ENCODE measurements at regions not wholly inside any gene's neighbourhood (a gene's known extent, or its start where the extent isn't known, plus 50 kb on each side); places are given as distances from the start of the nearest gene placed in this dataset.
"Not testable (repeated sequence)": the region's sequence is repeated elsewhere in the genome, so short reads cannot be mapped to it uniquely, and the experiment has no call there.

- Mint-ChIP-seq H3K36me3 (ENCODE audit: insufficient read depth in 2 of 2) (no peaks in the 10 kb centered on the region), H3K4me3 (no peak overlapping the region), H3K4me1 (ENCODE audit: low read depth) (no peaks in the 10 kb centered on the region), H3K9me3 (peaks cover 10 to 14% of the 10 kb centered on the region in 2 donors), H3K27ac (no peak overlapping the region), H3K27me3 (ENCODE audit: low read depth) (no peaks in the 10 kb centered on the region)
- no peak for ATAC-seq (replicated peaks in 1 of 2)
- DNase-seq, result no peak
These were observed 285.4 kb upstream of the SPHKAP start for GRCh38 chr2:228466851-228467250.

GRCh38 chr2:228465408-228465807, 283.9 kb upstream of the SPHKAP start:
- H3K27ac Mint-ChIP-seq, result no peak overlapping the region
- no peak for DNase-seq
- H3K4me1 Mint-ChIP-seq (ENCODE audit: low read depth), result no peaks in the 10 kb centered on the region
- no peak overlapping the region for H3K4me3 Mint-ChIP-seq
- no peaks in the 10 kb centered on the region for H3K27me3 Mint-ChIP-seq (ENCODE audit: low read depth)
- no peaks in the 10 kb centered on the region for H3K36me3 Mint-ChIP-seq (ENCODE audit: insufficient read depth in 2 of 2)
- peaks cover 4 to 16% of the 10 kb centered on the region in 2 donors for H3K9me3 Mint-ChIP-seq
- ATAC-seq (replicated peaks in 1 of 2), result no peak

- H3K4me1 Mint-ChIP-seq (ENCODE audit: low read depth), result no peaks in the 10 kb centered on the region
- no peak overlapping the region for H3K4me3 Mint-ChIP-seq
- H3K27ac Mint-ChIP-seq, result no peak overlapping the region
- H3K9me3 Mint-ChIP-seq, result peaks cover 12 to 26% of the 10 kb centered on the region in 2 donors
- ATAC-seq (replicated peaks in 1 of 2) (no peak), DNase-seq (no peak)
- H3K36me3 Mint-ChIP-seq (ENCODE audit: insufficient read depth in 2 of 2), result peaks cover 1 to 2% of the 10 kb centered on the region in 2 donors
- no peaks in the 10 kb centered on the region for H3K27me3 Mint-ChIP-seq (ENCODE audit: low read depth)
These were observed 276.9 kb upstream of the SPHKAP start for GRCh38 chr2:228458364-228458763.

- H3K9me3 Mint-ChIP-seq, result no peaks in the 10 kb centered on the region
- H3K27ac Mint-ChIP-seq, result no peak overlapping the region
- DNase-seq, result no peak
- no peak for ATAC-seq (replicated peaks in 1 of 2)
- no peak overlapping the region for H3K4me3 Mint-ChIP-seq
- no peaks in the 10 kb centered on the region for H3K36me3 Mint-ChIP-seq (ENCODE audit: insufficient read depth in 2 of 2)
- H3K4me1 Mint-ChIP-seq (ENCODE audit: low read depth), result no peaks in the 10 kb centered on the region
- no peaks in the 10 kb centered on the region for H3K27me3 Mint-ChIP-seq (ENCODE audit: low read depth)
These were observed 265.9 kb upstream of the SPHKAP start for GRCh38 chr2:228447266-228447915.

- Mint-ChIP-seq H3K4me3 (no peak overlapping the region), H3K27me3 (ENCODE audit: low read depth) (no peaks in the 10 kb centered on the region), H3K4me1 (ENCODE audit: low read depth) (no peaks in the 10 kb centered on the region), H3K9me3 (no peaks in the 10 kb centered on the region), H3K27ac (no peak overlapping the region), H3K36me3 (ENCODE audit: insufficient read depth in 2 of 2) (no peaks in the 10 kb centered on the region)
- no peak for DNase-seq
- ATAC-seq (replicated peaks in 1 of 2), result no peak
These were observed 265.2 kb upstream of the SPHKAP start for GRCh38 chr2:228446734-228447133.

- H3K27ac Mint-ChIP-seq, result no peak overlapping the region
- H3K4me3 Mint-ChIP-seq, result no peak overlapping the region
- H3K4me1 Mint-ChIP-seq (ENCODE audit: low read depth), result no peaks in the 10 kb centered on the region
- DNase-seq, result no peak
- H3K9me3 Mint-ChIP-seq, result no peaks in the 10 kb centered on the region
- no peaks in the 10 kb centered on the region for H3K27me3 Mint-ChIP-seq (ENCODE audit: low read depth)
- ATAC-seq (replicated peaks in 1 of 2), result no peak
- no peaks in the 10 kb centered on the region for H3K36me3 Mint-ChIP-seq (ENCODE audit: insufficient read depth in 2 of 2)
These were observed 262.7 kb upstream of the SPHKAP start for GRCh38 chr2:228444161-228444560.

- DNase-seq (no peak), ATAC-seq (replicated peaks in 1 of 2) (no peak)
- Mint-ChIP-seq H3K36me3 (ENCODE audit: insufficient read depth in 2 of 2) (peaks cover 0 to 1% of the 10 kb centered on the region in 2 donors), H3K27ac (no peak overlapping the region), H3K4me1 (ENCODE audit: low read depth) (no peaks in the 10 kb centered on the region), H3K27me3 (ENCODE audit: low read depth) (no peaks in the 10 kb centered on the region), H3K4me3 (no peak overlapping the region), H3K9me3 (peaks cover 6 to 12% of the 10 kb centered on the region in 2 donors)
These were observed 252.2 kb upstream of the SPHKAP start for GRCh38 chr2:228433721-228434120.

- H3K27ac Mint-ChIP-seq, result no peak overlapping the region
- ATAC-seq (replicated peaks in 1 of 2) (no peak), DNase-seq (no peak)
- no peaks in the 10 kb centered on the region for H3K4me1 Mint-ChIP-seq (ENCODE audit: low read depth)
- peaks cover 11 to 19% of the 10 kb centered on the region in 2 donors for H3K9me3 Mint-ChIP-seq
- no peaks in the 10 kb centered on the region for H3K27me3 Mint-ChIP-seq (ENCODE audit: low read depth)
- H3K4me3 Mint-ChIP-seq, result no peak overlapping the region
- H3K36me3 Mint-ChIP-seq (ENCODE audit: insufficient read depth in 2 of 2), result peaks cover 0 to 5% of the 10 kb centered on the region in 2 donors
These were observed 250.6 kb upstream of the SPHKAP start for GRCh38 chr2:228432116-228432515.

- H3K27me3 Mint-ChIP-seq (ENCODE audit: low read depth), result no peaks in the 10 kb centered on the region
- H3K27ac Mint-ChIP-seq, result no peak overlapping the region
- no peaks in the 10 kb centered on the region for H3K4me1 Mint-ChIP-seq (ENCODE audit: low read depth)
- DNase-seq (no peak), ATAC-seq (replicated peaks in 1 of 2) (no peak)
- H3K36me3 Mint-ChIP-seq (ENCODE audit: insufficient read depth in 2 of 2), result peaks cover 0 to 5% of the 10 kb centered on the region in 2 donors
- H3K9me3 Mint-ChIP-seq, result peaks cover 12 to 19% of the 10 kb centered on the region in 2 donors
- no peak overlapping the region for H3K4me3 Mint-ChIP-seq
These were observed 249.5 kb upstream of the SPHKAP start for GRCh38 chr2:228430986-228431385.

- Mint-ChIP-seq H3K9me3 (peaks cover 12 to 19% of the 10 kb centered on the region in 2 donors), H3K36me3 (ENCODE audit: insufficient read depth in 2 of 2) (peaks cover 3 to 5% of the 10 kb centered on the region in 2 donors), H3K27ac (no peak overlapping the region), H3K4me3 (no peak overlapping the region), H3K4me1 (ENCODE audit: low read depth) (no peaks in the 10 kb centered on the region), H3K27me3 (ENCODE audit: low read depth) (no peaks in the 10 kb centered on the region)
- no peak for ATAC-seq (replicated peaks in 1 of 2)
- no peak for DNase-seq
These were observed 245.2 kb upstream of the SPHKAP start for GRCh38 chr2:228426502-228427216.

- DNase-seq; H3K27me3 Mint-ChIP-seq (ENCODE audit: low read depth); H3K27ac Mint-ChIP-seq; H3K4me3 Mint-ChIP-seq; H3K4me1 Mint-ChIP-seq (ENCODE audit: low read depth); H3K36me3 Mint-ChIP-seq (ENCODE audit: insufficient read depth in 2 of 2); ATAC-seq (replicated peaks in 1 of 2): not testable (repeated sequence)
- peaks cover 8 to 12% of the 10 kb centered on the region in 2 donors for H3K9me3 Mint-ChIP-seq
These were observed 244.0 kb upstream of the SPHKAP start for GRCh38 chr2:228425411-228426060.

- no peaks in the 10 kb centered on the region for H3K36me3 Mint-ChIP-seq (ENCODE audit: insufficient read depth in 2 of 2)
- no peak for ATAC-seq (replicated peaks in 1 of 2)
These were observed 236.5 kb upstream of the SPHKAP start for GRCh38 chr2:228417956-228418355.

GRCh38 chr2:228417526-228417925, 236.0 kb upstream of the SPHKAP start:
- H3K27me3 Mint-ChIP-seq (ENCODE audit: low read depth), result no peaks in the 10 kb centered on the region
- DNase-seq (no peak), ATAC-seq (replicated peaks in 1 of 2) (no peak)
- no peak overlapping the region for H3K4me3 Mint-ChIP-seq
- no peak overlapping the region for H3K27ac Mint-ChIP-seq
- no peaks in the 10 kb centered on the region for H3K36me3 Mint-ChIP-seq (ENCODE audit: insufficient read depth in 2 of 2)
- no peaks in the 10 kb centered on the region for H3K4me1 Mint-ChIP-seq (ENCODE audit: low read depth)
- H3K9me3 Mint-ChIP-seq, result peaks cover 5 to 8% of the 10 kb centered on the region in 2 donors

More at GRCh38 chr2:228417956-228418355, 236.5 kb upstream of the SPHKAP start:
- Mint-ChIP-seq H3K27ac (no peak overlapping the region), H3K4me3 (no peak overlapping the region), H3K4me1 (ENCODE audit: low read depth) (no peaks in the 10 kb centered on the region), H3K9me3 (peaks cover 5 to 8% of the 10 kb centered on the region in 2 donors), H3K27me3 (ENCODE audit: low read depth) (no peaks in the 10 kb centered on the region)
- no peak for DNase-seq
